H1 (cell line): ENCODE measurements at regions not wholly inside any gene's neighbourhood (a gene's known extent, or its start where the extent isn't known, plus 50 kb on each side); places are given as distances from the start of the nearest gene placed in this dataset.

ENCODE experiments used
- CTCF ChIA-PET: fragments of 300-600 bp; sonication (Branson Sonifier 250); formaldehyde crosslinking; loops from one replicate; lab custom pipeline; 2021; ENCODE audit not compliant: partially characterized antibody; lab: Charles Lee
- POLR2A ChIA-PET: fragments of 300-600 bp; sonication (Branson Sonifier 250); formaldehyde crosslinking; loops from one replicate; lab custom pipeline; 2021; ENCODE audit warnings: inconsistent platforms; ENCODE audit not compliant: partially characterized antibody; lab: Charles Lee
- DNase-seq, 2 experiments: peaks; one replicate each; pipeline versions ENCODE4 v3.0.0 to v3.0.0-alpha.2; 2010 to 2022; ENCODE audit warnings: low spot score in 2 of 2, low read depth in 1 of 2, mixed read lengths in 1 of 2
- FAIRE-seq: peaks from 2 replicates; lab custom pipeline; 2011; peaks lifted over from hg19 to GRCh38; lab: Jason Lieb, UNC
- H2AFZ ChIP-seq: 2 replicates; pipeline ENCODE4 v1.8.1; 2012; ENCODE audit warnings: low read length, inconsistent platforms
- H2AK5ac ChIP-seq: 2 replicates; pipeline ENCODE4 v1.6.1; 2013; ENCODE audit warnings: low read depth, low read length
- H2BK120ac ChIP-seq: replicated peaks from 2 replicates; pipeline ENCODE3; 2013; ENCODE audit warnings: low read depth, low read length, inconsistent platforms
- H2BK12ac ChIP-seq: 2 replicates; pipeline ENCODE4 v1.6.1; 2013; ENCODE audit warnings: low read depth, low read length
- H2BK15ac ChIP-seq: 2 replicates; pipeline ENCODE4 v1.6.1; 2013; ENCODE audit warnings: low read length
- H2BK20ac ChIP-seq: 2 replicates; pipeline ENCODE4 v1.6.1; 2013; ENCODE audit warnings: low read length
- H2BK5ac ChIP-seq: 2 replicates; pipeline ENCODE4 v1.6.1; 2013; ENCODE audit warnings: low read depth, low read length
- H3K14ac ChIP-seq: 2 replicates; pipeline ENCODE4 v1.6.1; 2013; ENCODE audit warnings: inconsistent platforms; ENCODE audit not compliant: insufficient read length
- H3K18ac ChIP-seq: 2 replicates; pipeline ENCODE4 v1.6.1; 2013; ENCODE audit warnings: low read length; ENCODE audit errors: extremely low read depth
- H3K23ac ChIP-seq: 2 replicates; pipeline ENCODE4 v1.6.1; 2013; ENCODE audit warnings: inconsistent platforms; ENCODE audit not compliant: insufficient read length
- H3K23me2 ChIP-seq: 2 replicates; pipeline ENCODE4 v1.6.1; 2013; ENCODE audit warnings: low read depth, low read length
- H3K27ac ChIP-seq: 2 replicates; pipeline ENCODE4 v1.6.1; 2011; ENCODE audit warnings: low read depth, low read length, inconsistent platforms
- H3K27me3 ChIP-seq, 4 experiments: replicated peaks in 1 of 4; 1 replicate in 1 of 4; 2 replicates in 3 of 4; pipeline versions ENCODE4 v1.6.1 to v1.8.1; 2011 to 2013; ENCODE audit warnings: low read length in 3 of 4, mild to moderate bottlenecking in 3 of 4, inconsistent platforms in 2 of 4, mixed read lengths in 2 of 4, moderate library complexity in 1 of 4; ENCODE audit not compliant: control insufficient read depth in 3 of 4, insufficient read depth in 3 of 4; ENCODE audit errors: extremely low read depth in 1 of 4
- H3K36me3 ChIP-seq, 4 experiments: 2 replicates each; pipeline versions ENCODE4 v1.6.1 to v1.8.1; 2011 to 2013; ENCODE audit warnings: mild to moderate bottlenecking in 4 of 4, low read length in 3 of 4, moderate library complexity in 2 of 4, control low read depth in 1 of 4, inconsistent platforms in 1 of 4; ENCODE audit not compliant: insufficient read depth in 4 of 4, control insufficient read depth in 2 of 4
- H3K4ac ChIP-seq: replicated peaks from 2 replicates; pipeline ENCODE3; 2013; ENCODE audit warnings: low read length, low read depth, mixed read lengths, inconsistent platforms; ENCODE audit not compliant: insufficient read length
- H3K4me1 ChIP-seq, 4 experiments: replicated peaks in 1 of 4; 1 replicate in 1 of 4; 2 replicates in 3 of 4; pipeline versions ENCODE4 v1.6.1 to v1.8.1; 2011 to 2013; ENCODE audit warnings: low read length in 3 of 4, inconsistent platforms in 2 of 4, mixed read lengths in 1 of 4; ENCODE audit not compliant: insufficient read depth in 4 of 4, control insufficient read depth in 3 of 4
- H3K4me2 ChIP-seq, 2 experiments: 2 replicates each; pipeline versions ENCODE4 v1.6.1 to v1.8.1; 2011 to 2013; ENCODE audit warnings: low read depth in 2 of 2, low read length in 2 of 2, control low read depth in 1 of 2, inconsistent platforms in 1 of 2, mild to moderate bottlenecking in 1 of 2; ENCODE audit not compliant: insufficient read depth in 1 of 2
- H3K4me3 ChIP-seq, 4 experiments: fragments of 200-600, 300-600 bp in 1 of 4; sonication (generic), shearing (Covaris generic), sonication (Bioruptor Twin) in 1 of 4; 2 replicates each; pipeline versions ENCODE4 v1.5.1 to v1.8.1; 2011 to 2016; ENCODE audit warnings: low read length in 4 of 4, low read depth in 3 of 4, control low read depth in 2 of 4, inconsistent platforms in 2 of 4, mild to moderate bottlenecking in 2 of 4, mixed read lengths in 1 of 4, moderate library complexity in 1 of 4; ENCODE audit not compliant: insufficient read depth in 2 of 4; ENCODE audit errors: extremely low read depth in 1 of 4
- H3K56ac ChIP-seq: replicated peaks from 2 replicates; pipeline ENCODE3; 2013; ENCODE audit warnings: low read depth, mild to moderate bottlenecking, mixed read lengths, low read length, inconsistent platforms; ENCODE audit not compliant: insufficient read length
- H3K79me1 ChIP-seq: 2 replicates; pipeline ENCODE4 v1.6.1; 2013; ENCODE audit warnings: low read depth, low read length, control low read depth
- H3K79me2 ChIP-seq, 2 experiments: 2 replicates each; pipeline versions ENCODE4 v1.6.1 to v1.8.1; 2012 to 2013; ENCODE audit warnings: low read length in 2 of 2, mild to moderate bottlenecking in 2 of 2, inconsistent platforms in 1 of 2; ENCODE audit not compliant: insufficient read depth in 2 of 2, control insufficient read depth in 1 of 2
- H3K9ac ChIP-seq, 4 experiments: replicated peaks in 1 of 4; 1 replicate in 1 of 4; 2 replicates in 3 of 4; pipeline versions ENCODE4 v1.6.1 to v1.8.1; 2011 to 2013; ENCODE audit warnings: low read depth in 3 of 4, low read length in 3 of 4, control low read depth in 2 of 4, mild to moderate bottlenecking in 2 of 4, moderate library complexity in 2 of 4, inconsistent platforms in 1 of 4; ENCODE audit errors: extremely low read depth in 1 of 4
- H3K9me3 ChIP-seq, 2 experiments: 2 replicates each; pipeline versions ENCODE4 v1.6.1 to v1.8.1; 2012 to 2013; ENCODE audit warnings: mild to moderate bottlenecking in 2 of 2, moderate library complexity in 2 of 2, control low read depth in 1 of 2, inconsistent platforms in 1 of 2, low read depth in 1 of 2, low read length in 1 of 2, mixed read lengths in 1 of 2; ENCODE audit not compliant: insufficient read depth in 2 of 2
- H4K20me1 ChIP-seq, 2 experiments: replicated peaks in 1 of 2; 2 replicates each; pipeline versions ENCODE3 to v1.8.1; 2011 to 2013; ENCODE audit warnings: inconsistent platforms in 2 of 2, low read length in 2 of 2, mild to moderate bottlenecking in 1 of 2; ENCODE audit not compliant: insufficient read depth in 2 of 2, control insufficient read depth in 1 of 2
- H4K5ac ChIP-seq: 2 replicates; pipeline ENCODE4 v1.6.1; 2013; ENCODE audit warnings: low read length, low read depth, mixed read lengths, inconsistent platforms; ENCODE audit not compliant: insufficient read length
- H4K8ac ChIP-seq: 2 replicates; pipeline ENCODE4 v1.8.0; 2013; ENCODE audit warnings: mild to moderate bottlenecking, moderate library complexity, low read length, inconsistent platforms; ENCODE audit not compliant: insufficient read depth; ENCODE audit errors: extremely low read depth
- H4K91ac ChIP-seq: replicated peaks from 2 replicates; pipeline ENCODE3; 2013; ENCODE audit warnings: low read length, mixed read lengths, inconsistent platforms; ENCODE audit not compliant: insufficient read length
- ATF3 ChIP-seq: IDR thresholded peaks from 2 replicates; pipeline ENCODE4 v1.6.1; 2011; ENCODE audit warnings: low read depth, mild to moderate bottlenecking, low read length; ENCODE audit not compliant: insufficient read depth
- CEBPB ChIP-seq: IDR thresholded peaks from 2 replicates; pipeline ENCODE4 v1.6.1; 2012; ENCODE audit warnings: low read depth, low read length
- CHD2 ChIP-seq: IDR thresholded peaks from 2 replicates; pipeline ENCODE4 v1.6.1; 2012; ENCODE audit warnings: low read length, improper control_type of control experiment
- KDM4A ChIP-seq: IDR thresholded peaks from one replicate; pipeline ENCODE4 v1.7.1; 2012; ENCODE audit warnings: low read depth, mild to moderate bottlenecking, moderate library complexity, low read length, inconsistent platforms; ENCODE audit not compliant: severe bottlenecking
- KDM5A ChIP-seq: fragments of 200-600 bp; IDR thresholded peaks from 2 replicates; pipeline ENCODE4 v1.7.1; 2012; ENCODE audit warnings: mild to moderate bottlenecking, low read length, inconsistent platforms, mixed read lengths
- SIN3A ChIP-seq, 2 experiments: IDR thresholded peaks in 1 of 2; conservative IDR thresholded peaks in 1 of 2; 2 replicates each; pipeline ENCODE4 v1.6.1; 2011 to 2012; ENCODE audit warnings: low read length in 2 of 2, improper control_type of control experiment in 1 of 2, low read depth in 1 of 2, mild to moderate bottlenecking in 1 of 2
- TEAD4 ChIP-seq: IDR thresholded peaks from 2 replicates; pipeline ENCODE4 v1.6.1; 2012; ENCODE audit warnings: low read depth, low read length, inconsistent platforms, mixed read lengths
- USF2 ChIP-seq: IDR thresholded peaks from 2 replicates; pipeline ENCODE4 v1.6.1; 2011; ENCODE audit warnings: low read length, improper control_type of control experiment
- WGBS, 2 experiments: shearing (Covaris generic) in 1 of 2; methylation state at CpG; one replicate each; pipeline versions ENCODE4 v1.1.6 to v1.1.7; 2013 to 2015; ENCODE audit warnings: low lambda C conversion rate in 2 of 2, mixed read lengths in 2 of 2, inconsistent platforms in 1 of 2, low coverage in 1 of 2, missing lambda C conversion rate in 1 of 2; ENCODE audit not compliant: insufficient replicate concordance in 2 of 2, insufficient coverage in 1 of 2, insufficient read length in 1 of 2; ENCODE audit errors: extremely low coverage in 1 of 2, missing lambda C conversion rate in 1 of 2; 5-methylcytosine and 5-hydroxymethylcytosine counted together

- no peak overlapping the region for H3K9ac ChIP-seq
- no peaks in the 10 kb centered on the region for H3K79me2 ChIP-seq
- H3K4ac ChIP-seq: no peak overlapping the region
- H2BK5ac ChIP-seq: no peak overlapping the region
- H4K5ac ChIP-seq: no peak overlapping the region
- no peak overlapping the region for H3K4me3 ChIP-seq
- no peak overlapping the region for H3K56ac ChIP-seq
- no peaks in the 10 kb centered on the region for H3K9me3 ChIP-seq
- no peak overlapping the region for H2BK15ac ChIP-seq
- no peak overlapping the region for H3K4me2 ChIP-seq
- H2AFZ ChIP-seq: 0 out of 2 replicates have a peak overlapping the region, but pooled peaks have one; percentile 65
- WGBS, 2 experiments: 91% methylated on average over 2 of the region's 2 CpGs; no CpG with 5 or more reads in 1 of the 2 experiments
- no peak overlapping the region for H2BK120ac ChIP-seq
- H3K14ac ChIP-seq: no peak overlapping the region
- ChIA-PET CTCF (interaction anchor here (0.6 kb wide), 1 partner anchor 368 kb away, joined by 3 read pairs; no protein-coding TSS in a partner anchor), POLR2A (no interaction called here)
- H3K4me1 ChIP-seq: no peaks in the 10 kb centered on the region
- no peaks in the 10 kb centered on the region for H3K36me3 ChIP-seq
- H4K8ac ChIP-seq: no peak overlapping the region
- FAIRE-seq: no peak
- no peak overlapping the region for H2AK5ac ChIP-seq
- no peaks in the 10 kb centered on the region for H4K20me1 ChIP-seq
- H3K18ac ChIP-seq: no peak overlapping the region
- no peaks in the 10 kb centered on the region for H3K23me2 ChIP-seq
- no peak overlapping the region for H3K23ac ChIP-seq
- H3K27me3 ChIP-seq: no peaks in the 10 kb centered on the region
- no peak overlapping the region for H4K91ac ChIP-seq
- H2BK20ac ChIP-seq: no peak overlapping the region
- DNase-seq: no peak
- H2BK12ac ChIP-seq: no peak overlapping the region
- H3K27ac ChIP-seq: no peak overlapping the region
- H3K79me1 ChIP-seq: no peaks in the 10 kb centered on the region
- TF ChIP-seq USF2 (no peak), KDM5A (no peak), TEAD4 (no peak), CHD2 (no peak), CEBPB (no peak), ATF3 (no peak), KDM4A (no peak), SIN3A (conservative IDR thresholded peaks at IDR 0.05 in 1 of 2, IDR thresholded peaks at IDR 0.05 in 1 of 2; ENCODE audit: low read depth in 1 of 2, low read length in 2 of 2) (no peak)
Measured at GRCh38 chr2:80893711-80894110, 589.2 kb upstream of the LRRTM1 start.
